Central memory CD8-positive, alpha-beta T cell (primary cell): ENCODE measurements at regions not wholly inside any gene's neighbourhood (a gene's known extent, or its start where the extent isn't known, plus 50 kb on each side); places are given as distances from the start of the nearest gene placed in this dataset.
"Not testable (repeated sequence)": the region's sequence is repeated elsewhere in the genome, so short reads cannot be mapped to it uniquely, and the experiment has no call there.

Experiments
- ATAC-seq: fragments of 150-1000 bp; cut with Tn5 transposase; replicated peaks from 2 replicates; pipeline ENCODE4 v1.10.0; 2022; ENCODE audit warnings: mild to moderate bottlenecking, moderate FRiP score, moderate number of reproducible peaks; ENCODE audit not compliant: poor library complexity, severe bottlenecking; ENCODE audit errors: extremely low read depth
- DNase-seq, 2 donors: peaks; one replicate each; pipeline ENCODE4 v3.0.0; 2021; ENCODE audit warnings: low spot score in 2 of 2
- H3K27ac Mint-ChIP-seq: one replicate; pipeline ENCODE4 v1.8.0; 2022; ENCODE audit warnings: low read depth, mild to moderate bottlenecking, moderate library complexity, mixed read lengths
- H3K27me3 Mint-ChIP-seq: one replicate; pipeline ENCODE4 v1.8.0; 2022; ENCODE audit warnings: mixed read lengths
- H3K36me3 Mint-ChIP-seq: one replicate; pipeline ENCODE4 v1.8.0; 2022; ENCODE audit warnings: mild to moderate bottlenecking, moderate library complexity, mixed read lengths; ENCODE audit not compliant: insufficient read depth
- H3K4me1 Mint-ChIP-seq: one replicate; pipeline ENCODE4 v1.8.0; 2022; ENCODE audit warnings: mixed read lengths
- H3K4me3 Mint-ChIP-seq: one replicate; pipeline ENCODE4 v1.8.0; 2022; ENCODE audit warnings: mild to moderate bottlenecking, moderate library complexity, mixed read lengths
- H3K9me3 Mint-ChIP-seq: one replicate; pipeline ENCODE4 v1.8.0; 2022; ENCODE audit warnings: mixed read lengths

GRCh38 chrX:40245488-40246071 lies 147.8 kb upstream of the BCOR start:
- no peak overlapping the region for H3K27ac Mint-ChIP-seq
- H3K27me3 Mint-ChIP-seq = no peaks in the 10 kb centered on the region
- H3K36me3 Mint-ChIP-seq = no peaks in the 10 kb centered on the region
- ATAC-seq = no peak
- DNase-seq = no peak
- H3K9me3 Mint-ChIP-seq = no peaks in the 10 kb centered on the region
- peaks cover 11% of the 10 kb centered on the region for H3K4me1 Mint-ChIP-seq
- no peak overlapping the region for H3K4me3 Mint-ChIP-seq

- Mint-ChIP-seq H3K27ac (no peak overlapping the region), H3K4me3 (no peak overlapping the region), H3K27me3 (no peaks in the 10 kb centered on the region), H3K9me3 (no peaks in the 10 kb centered on the region), H3K36me3 (no peaks in the 10 kb centered on the region), H3K4me1 (peaks cover 11% of the 10 kb centered on the region)
- DNase-seq (no peak), ATAC-seq (no peak)
Observed at GRCh38 chrX:40244980-40245379, 147.2 kb upstream of the BCOR start.

GRCh38 chrX:40243755-40244515 lies 146.2 kb upstream of the BCOR start:
- Mint-ChIP-seq H3K27ac (no peak overlapping the region), H3K4me3 (no peak overlapping the region), H3K9me3 (no peaks in the 10 kb centered on the region), H3K27me3 (no peaks in the 10 kb centered on the region), H3K4me1 (peaks cover 11% of the 10 kb centered on the region), H3K36me3 (no peaks in the 10 kb centered on the region)
- no peak for ATAC-seq
- no peak for DNase-seq

DNA sequence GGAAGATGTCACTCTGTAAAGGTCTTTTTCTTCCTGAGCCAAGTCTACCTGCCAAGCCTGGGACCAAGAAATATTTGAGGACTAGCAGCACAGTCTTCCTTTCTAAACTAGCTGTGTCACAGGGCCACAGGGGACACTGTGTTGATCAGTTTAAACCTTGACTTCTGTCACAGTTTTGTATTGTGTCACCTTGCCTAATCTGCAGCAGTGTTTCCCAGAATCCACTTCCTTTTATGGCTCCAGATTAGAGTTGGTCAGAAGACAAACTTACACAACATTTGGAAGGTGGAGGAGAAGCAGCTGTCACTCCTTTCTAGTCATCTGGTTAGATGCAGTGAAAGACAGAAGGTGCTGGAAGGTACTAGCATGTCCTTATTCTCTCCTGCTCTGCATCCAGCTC lies 143.1 kb upstream of the BCOR start:
- Mint-ChIP-seq H3K4me1 (peaks cover 10% of the 10 kb centered on the region), H3K27ac (no peak overlapping the region), H3K9me3 (no peaks in the 10 kb centered on the region), H3K27me3 (no peaks in the 10 kb centered on the region), H3K4me3 (no peak overlapping the region), H3K36me3 (no peaks in the 10 kb centered on the region)
- DNase-seq (no peak), ATAC-seq (no peak)

DNA sequence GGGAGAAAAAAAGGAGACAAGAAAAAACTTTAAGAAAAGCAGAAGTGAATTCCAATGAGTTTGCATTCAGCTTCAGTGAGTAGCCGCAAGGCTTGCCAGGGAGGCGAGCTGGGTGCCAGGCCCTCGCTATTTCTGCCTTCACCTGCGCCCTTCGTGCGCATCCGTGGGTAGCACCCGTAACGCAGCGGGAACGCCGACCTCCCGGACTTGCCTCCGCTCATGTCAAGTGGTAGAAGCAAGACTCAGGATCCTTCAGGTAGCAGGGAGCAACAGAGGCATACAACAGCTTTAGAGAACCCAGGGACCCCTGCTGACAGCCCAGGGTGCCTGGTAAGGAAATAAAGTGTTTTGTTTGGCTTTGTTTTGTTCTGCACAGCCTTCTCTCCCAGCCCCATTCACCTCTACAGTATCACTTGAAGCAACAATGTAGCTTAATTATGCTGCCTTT lies 140.0 kb upstream of the BCOR start:
- Mint-ChIP-seq H3K4me1 (no peaks in the 10 kb centered on the region), H3K27ac (no peak overlapping the region), H3K9me3 (no peaks in the 10 kb centered on the region), H3K27me3 (no peaks in the 10 kb centered on the region), H3K36me3 (no peaks in the 10 kb centered on the region), H3K4me3 (no peak overlapping the region)
- DNase-seq (no peak), ATAC-seq (no peak)

GRCh38 chrX:40230646-40231045 lies 132.9 kb upstream of the BCOR start:
- Mint-ChIP-seq H3K4me3 (no peak overlapping the region), H3K9me3 (no peaks in the 10 kb centered on the region), H3K27ac (no peak overlapping the region), H3K36me3 (no peaks in the 10 kb centered on the region), H3K4me1 (no peaks in the 10 kb centered on the region), H3K27me3 (no peaks in the 10 kb centered on the region)
- DNase-seq (no peak), ATAC-seq (no peak)

- DNase-seq (no peak), ATAC-seq (no peak)
- no peaks in the 10 kb centered on the region for H3K4me1 Mint-ChIP-seq
- H3K27me3 Mint-ChIP-seq = no peaks in the 10 kb centered on the region
- no peak overlapping the region for H3K27ac Mint-ChIP-seq
- H3K4me3 Mint-ChIP-seq = no peak overlapping the region
- H3K36me3 Mint-ChIP-seq = no peaks in the 10 kb centered on the region
- peaks cover 4% of the 10 kb centered on the region for H3K9me3 Mint-ChIP-seq
Observed at GRCh38 chrX:40227125-40227524, 129.4 kb upstream of the BCOR start.

GRCh38 chrX:40224658-40225057 lies 126.9 kb upstream of the BCOR start:
- Mint-ChIP-seq H3K27ac (no peak overlapping the region), H3K36me3 (no peaks in the 10 kb centered on the region), H3K9me3 (peaks cover 4% of the 10 kb centered on the region), H3K4me1 (no peaks in the 10 kb centered on the region), H3K27me3 (no peaks in the 10 kb centered on the region), H3K4me3 (no peak overlapping the region)
- ATAC-seq = no peak
- no peak for DNase-seq

- H3K27me3 Mint-ChIP-seq, DNase-seq, H3K4me1 Mint-ChIP-seq, H3K36me3 Mint-ChIP-seq, ATAC-seq, H3K9me3 Mint-ChIP-seq, H3K4me3 Mint-ChIP-seq: not testable (repeated sequence)
- H3K27ac Mint-ChIP-seq = peak overlapping the region; percentile 38
Observed at GRCh38 chrX:40222612-40223011, 124.9 kb upstream of the BCOR start.

DNA sequence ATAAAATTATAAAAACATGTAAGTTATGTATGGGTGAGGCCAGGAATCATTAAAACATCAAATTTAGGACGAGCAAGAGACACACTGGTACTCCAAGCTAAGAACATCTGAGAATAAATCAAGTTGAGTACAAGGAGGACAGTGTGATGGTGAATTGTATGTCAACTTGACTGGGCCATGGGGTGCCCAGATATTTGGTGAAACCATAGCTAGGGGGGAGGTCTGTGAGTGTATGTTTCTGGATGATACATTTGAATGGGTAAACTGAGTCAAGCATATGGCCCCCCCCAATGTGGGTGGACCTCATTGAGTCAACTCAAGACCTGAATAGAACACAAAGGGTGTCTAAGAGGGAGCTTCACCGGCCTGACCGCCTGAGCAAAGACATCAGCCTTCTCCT lies 115.3 kb upstream of the BCOR start:
- H3K4me3 Mint-ChIP-seq = no peak overlapping the region
- no peak overlapping the region for H3K27ac Mint-ChIP-seq
- no peaks in the 10 kb centered on the region for H3K9me3 Mint-ChIP-seq
- no peak for DNase-seq
- no peaks in the 10 kb centered on the region for H3K4me1 Mint-ChIP-seq
- ATAC-seq = no peak
- peaks cover 2% of the 10 kb centered on the region for H3K36me3 Mint-ChIP-seq
- H3K27me3 Mint-ChIP-seq = no peaks in the 10 kb centered on the region

DNA sequence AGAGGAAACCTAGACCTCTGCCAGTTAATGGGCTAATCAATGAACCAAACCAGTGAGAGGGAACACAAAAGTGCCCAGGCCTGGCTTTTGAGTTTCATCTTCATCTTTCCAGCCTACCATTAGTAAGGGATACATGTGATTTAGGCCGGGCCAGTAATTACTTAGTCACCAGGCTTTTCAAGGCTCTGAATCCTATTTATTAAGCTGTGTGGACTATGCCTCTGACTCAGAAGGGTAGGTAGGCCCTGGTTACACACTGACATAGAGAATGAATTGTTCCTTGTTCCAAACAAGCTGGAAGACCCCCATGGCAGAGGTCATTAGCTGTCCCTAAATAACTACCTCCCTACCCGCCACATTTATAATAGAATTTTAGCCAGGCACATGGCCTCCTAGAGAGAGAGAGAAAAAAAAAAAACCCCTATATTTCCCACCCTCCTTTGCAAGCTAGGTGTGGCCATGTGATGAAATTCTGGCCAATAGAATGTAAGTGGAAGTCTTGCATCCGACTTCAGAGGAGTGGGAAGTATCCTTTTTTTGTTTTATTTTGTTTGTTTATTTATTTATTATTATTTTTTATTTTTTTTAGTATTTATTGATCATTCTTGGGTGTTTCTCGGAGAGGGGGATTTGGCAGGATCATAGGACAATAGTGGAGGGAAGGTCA lies 112.3 kb upstream of the BCOR start:
- DNase-seq = no peak
- no peak for ATAC-seq
- H3K27ac Mint-ChIP-seq = no peak overlapping the region
- H3K4me3 Mint-ChIP-seq = no peak overlapping the region
- no peaks in the 10 kb centered on the region for H3K9me3 Mint-ChIP-seq
- no peaks in the 10 kb centered on the region for H3K4me1 Mint-ChIP-seq
- H3K27me3 Mint-ChIP-seq = no peaks in the 10 kb centered on the region
- peaks cover 1% of the 10 kb centered on the region for H3K36me3 Mint-ChIP-seq

GRCh38 chrX:40207626-40208025 lies 109.9 kb upstream of the BCOR start:
- Mint-ChIP-seq H3K36me3 (peaks cover 1% of the 10 kb centered on the region), H3K4me1 (peaks cover 4% of the 10 kb centered on the region), H3K9me3 (no peaks in the 10 kb centered on the region), H3K27ac (no peak overlapping the region), H3K4me3 (no peak overlapping the region), H3K27me3 (no peaks in the 10 kb centered on the region)
- ATAC-seq (no peak), DNase-seq (no peak)

DNA sequence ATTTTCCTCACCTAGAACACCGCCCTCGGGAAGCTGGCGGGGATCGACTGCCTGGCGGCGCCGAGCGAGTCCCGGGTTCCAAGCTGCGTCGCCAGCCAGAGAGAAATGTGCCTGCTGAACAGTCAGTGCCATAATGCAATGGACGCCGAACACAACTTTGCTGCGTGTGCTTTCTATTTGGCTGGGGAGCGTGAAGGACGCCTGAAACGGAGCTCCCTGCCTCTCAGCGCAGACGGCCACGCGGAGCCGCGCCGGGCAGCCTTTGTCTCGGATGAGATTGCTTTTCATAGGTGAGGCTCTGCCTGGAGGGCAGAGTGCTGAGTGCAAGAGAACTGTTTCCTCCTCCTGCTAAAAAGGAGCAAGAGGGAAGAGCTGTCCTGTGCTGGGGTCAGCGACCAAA lies 107.7 kb upstream of the BCOR start:
- no peak overlapping the region for H3K4me3 Mint-ChIP-seq
- no peak for DNase-seq
- H3K4me1 Mint-ChIP-seq = peaks cover 8% of the 10 kb centered on the region
- no peak overlapping the region for H3K27ac Mint-ChIP-seq
- peaks cover 1% of the 10 kb centered on the region for H3K36me3 Mint-ChIP-seq
- no peaks in the 10 kb centered on the region for H3K9me3 Mint-ChIP-seq
- H3K27me3 Mint-ChIP-seq = no peaks in the 10 kb centered on the region
- no peak for ATAC-seq
